Left lung (tissue), 4 donors: ENCODE measurements at regions not wholly inside any gene's neighbourhood (a gene's known extent, or its start where the extent isn't known, plus 50 kb on each side); places are given as distances from the start of the nearest gene placed in this dataset.
A peak's percentile ranks its signal among the peaks of the same experiment; 100 is the strongest.

Experiments used
- ATAC-seq: fragments of 200-7000 bp; cut with Tn5 transposase; one replicate; pipeline ENCODE4 v1.9.1; 2020; ENCODE audit warnings: moderate library complexity
- DNase-seq, 4 donors: peaks; one replicate each; pipeline ENCODE4 v3.0.0-alpha.2; 2013 to 2020
- H3K27ac ChIP-seq, 2 donors: fragments of 200-600 bp; sonication (generic) in 1 of 2; one replicate each; pipeline versions ENCODE4 v1.5.0 to v1.8.0; 2020 to 2021
- H3K27me3 ChIP-seq, 2 donors: fragments of 200-600 bp; sonication (generic) in 1 of 2; one replicate each; pipeline versions ENCODE4 v1.5.0 to v1.8.0; 2020 to 2021
- H3K36me3 ChIP-seq, 2 donors: fragments of 200-600 bp; sonication (generic) in 1 of 2; one replicate each; pipeline versions ENCODE4 v1.5.0 to v1.8.0; 2020 to 2021
- H3K4me1 ChIP-seq, 2 donors: fragments of 200-600 bp; one replicate each; pipeline ENCODE4 v1.8.0; 2021
- H3K4me3 ChIP-seq, 2 donors: fragments of 200-600 bp; sonication (generic) in 1 of 2; one replicate each; pipeline versions ENCODE4 v1.5.0 to v1.8.0; 2020 to 2021; ENCODE audit warnings: mild to moderate bottlenecking in 1 of 2
- H3K9me3 ChIP-seq, 2 donors: fragments of 200-600 bp; sonication (generic) in 1 of 2; one replicate each; pipeline versions ENCODE4 v1.5.0 to v1.8.0; 2020 to 2021
- CTCF ChIP-seq, 2 donors: fragments of 200-600 bp; sonication (generic) in 1 of 2; IDR thresholded peaks; one replicate each; pipeline versions ENCODE4 v1.5.0 to v1.8.0; 2021; ENCODE audit warnings: antibody characterized with exemption in 2 of 2
- intact Hi-C, 2 donors: fragments of 100-400 bp; cut with DNase I; formaldehyde crosslinking; loops; one replicate each; pipeline versions ENCODE4 v1.11.2 to v1.14.2; 2022
- donor health status: DM: no; HTN: yes; CAD: no.
- donor health status: DM: no; HTN: no; CAD: no.

DNA sequence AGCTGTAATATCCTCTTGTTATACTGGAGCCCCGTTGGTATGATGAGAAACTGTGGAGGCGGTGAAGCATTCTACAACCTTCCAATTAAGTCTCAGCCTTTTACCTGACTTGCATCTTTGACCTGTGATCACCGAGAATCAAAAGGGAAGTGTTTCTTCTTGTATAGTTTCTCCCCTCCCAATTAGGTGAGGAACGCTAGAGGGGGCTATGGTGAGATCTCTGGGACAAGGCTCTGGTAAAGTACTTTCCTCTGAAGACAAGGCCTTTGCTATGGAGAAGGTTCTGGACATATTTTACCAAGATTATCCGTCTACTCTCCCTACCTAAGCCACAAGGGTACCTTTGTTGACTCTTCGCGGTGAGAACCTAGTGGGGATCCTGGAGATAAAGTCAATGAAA, 111.3 kb downstream of the CBLL2 start:
- intact Hi-C loops: no loop called here
- Histone ChIP-seq H3K27me3 (no peaks in the 10 kb centered on the region), H3K9me3 (peaks cover 0 to 2% of the 10 kb centered on the region in 2 donors), H3K4me3 (no peak overlapping the region), H3K4me1 (no peaks in the 10 kb centered on the region), H3K36me3 (no peaks in the 10 kb centered on the region), H3K27ac (no peak overlapping the region)
- ATAC-seq: no peak
- TF ChIP-seq CTCF (IDR thresholded peaks at IDR 0.05): no peak
- no peak for DNase-seq

- Histone ChIP-seq H3K9me3 (no peaks in the 10 kb centered on the region), H3K27me3 (no peaks in the 10 kb centered on the region), H3K36me3 (no peaks in the 10 kb centered on the region), H3K4me3 (no peak overlapping the region), H3K4me1 (no peaks in the 10 kb centered on the region), H3K27ac (no peak overlapping the region)
- TF ChIP-seq CTCF (IDR thresholded peaks at IDR 0.05): no peak
- ATAC-seq (peak; percentile 24), DNase-seq (no peak)
- intact Hi-C loops: no loop called here
Measured at GRCh38 chrX:22389556-22390179, 117.0 kb downstream of the CBLL2 start.

GRCh38 chrX:22392133-22392948, 119.6 kb downstream of the CBLL2 start:
- intact Hi-C loops: no loop called here
- Histone ChIP-seq H3K9me3 (no peaks in the 10 kb centered on the region), H3K4me1 (no peaks in the 10 kb centered on the region), H3K4me3 (no peak overlapping the region), H3K27ac (no peak overlapping the region), H3K36me3 (no peaks in the 10 kb centered on the region), H3K27me3 (no peaks in the 10 kb centered on the region)
- ATAC-seq (no peak), DNase-seq (no peak)
- no peak for TF ChIP-seq CTCF (IDR thresholded peaks at IDR 0.05)

- H3K36me3 ChIP-seq: no peaks in the 10 kb centered on the region
- intact Hi-C loops: no loop called here
- ATAC-seq: no peak
Measured at GRCh38 chrX:22395372-22395771, 122.7 kb downstream of the CBLL2 start.

More at GRCh38 chrX:22395372-22395771, 122.7 kb downstream of the CBLL2 start:
- Histone ChIP-seq H3K9me3 (no peaks in the 10 kb centered on the region), H3K4me3 (no peak overlapping the region), H3K27ac (no peak overlapping the region), H3K27me3 (no peaks in the 10 kb centered on the region), H3K4me1 (no peaks in the 10 kb centered on the region)
- no peak for DNase-seq
- no peak for TF ChIP-seq CTCF (IDR thresholded peaks at IDR 0.05)
